GM10266 (cell line): ENCODE measurements at regions not wholly inside any gene's neighbourhood (a gene's known extent, or its start where the extent isn't known, plus 50 kb on each side); places are given as distances from the start of the nearest gene placed in this dataset.

Experiments used
- DNase-seq: peaks from one replicate; pipeline ENCODE4 v3.0.0; 2012; ENCODE audit errors: extremely low spot score
- CTCF ChIP-seq: IDR thresholded peaks from 2 replicates; pipeline ENCODE4 v1.5.1; 2012; ENCODE audit warnings: mild to moderate bottlenecking, low read depth; ENCODE audit not compliant: control insufficient read depth, insufficient read depth; ENCODE audit errors: missing control alignments

GRCh38 chr6:120614723-120615122, 719.6 kb downstream of the TBC1D32 start:
- DNase-seq, result no peak
- no peak for TF ChIP-seq CTCF

- DNase-seq, result no peak
- TF ChIP-seq CTCF, result no peak
Observed at GRCh38 chr6:120608826-120609225, 725.5 kb downstream of the TBC1D32 start.

- no peak for DNase-seq
Observed at GRCh38 chr6:120606743-120607142, 727.5 kb downstream of the TBC1D32 start.

DNA sequence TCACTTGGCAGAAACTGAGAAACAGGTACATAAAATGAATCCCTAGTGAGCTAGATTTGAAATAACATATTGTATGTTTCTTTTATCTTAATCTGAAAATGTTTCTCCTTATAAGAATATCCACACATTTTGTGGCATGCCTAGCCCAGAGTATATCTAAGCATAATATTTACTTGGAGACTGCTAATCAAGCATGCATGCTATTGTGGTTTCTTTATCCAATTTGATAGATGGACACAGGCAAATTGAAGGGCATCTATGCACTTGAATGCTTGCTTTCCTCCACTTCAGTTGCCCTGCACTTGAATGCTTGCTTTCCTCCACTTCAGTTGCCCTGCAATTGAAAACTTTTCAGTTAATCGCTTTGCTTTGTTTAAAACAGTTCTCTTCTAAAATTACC, 729.8 kb downstream of the TBC1D32 start:
- no peak for DNase-seq
- TF ChIP-seq CTCF, result no peak

More at GRCh38 chr6:120606743-120607142, 727.5 kb downstream of the TBC1D32 start:
- TF ChIP-seq CTCF, result no peak

GRCh38 chr6:120590611-120591010, 743.7 kb downstream of the TBC1D32 start:
- TF ChIP-seq CTCF, result no peak
- no peak for DNase-seq

DNA sequence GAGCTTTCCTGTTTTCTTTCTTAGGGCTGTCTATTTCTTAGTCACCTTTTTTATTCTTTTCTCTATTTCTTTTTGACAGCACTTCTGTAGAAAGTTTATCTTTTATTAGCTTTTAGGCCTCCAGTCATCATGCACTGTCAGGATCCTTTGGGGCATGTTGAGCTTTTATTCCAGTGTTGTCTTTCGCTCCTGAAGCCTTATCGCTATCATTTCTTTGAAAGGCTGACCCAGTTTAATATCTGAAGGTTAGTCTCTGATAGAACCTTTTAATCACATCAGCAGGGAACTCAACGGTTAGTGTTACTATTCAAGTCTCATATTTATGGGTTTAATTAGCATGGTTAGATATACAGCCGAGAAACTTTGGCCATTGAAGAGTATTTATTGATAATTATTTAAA, 745.9 kb downstream of the TBC1D32 start:
- no peak for TF ChIP-seq CTCF
- no peak for DNase-seq

GRCh38 chr6:120587381-120587780, 746.9 kb downstream of the TBC1D32 start:
- no peak for TF ChIP-seq CTCF
- DNase-seq, result no peak
